ENCODE measurements at regions not wholly inside any gene's neighbourhood (a gene's known extent, or its start where the extent isn't known, plus 50 kb on each side); places are given as distances from the start of the nearest gene placed in this dataset.
"Not testable (repeated sequence)": the region's sequence is repeated elsewhere in the genome, so short reads cannot be mapped to it uniquely, and the experiment has no call there.

DNA sequence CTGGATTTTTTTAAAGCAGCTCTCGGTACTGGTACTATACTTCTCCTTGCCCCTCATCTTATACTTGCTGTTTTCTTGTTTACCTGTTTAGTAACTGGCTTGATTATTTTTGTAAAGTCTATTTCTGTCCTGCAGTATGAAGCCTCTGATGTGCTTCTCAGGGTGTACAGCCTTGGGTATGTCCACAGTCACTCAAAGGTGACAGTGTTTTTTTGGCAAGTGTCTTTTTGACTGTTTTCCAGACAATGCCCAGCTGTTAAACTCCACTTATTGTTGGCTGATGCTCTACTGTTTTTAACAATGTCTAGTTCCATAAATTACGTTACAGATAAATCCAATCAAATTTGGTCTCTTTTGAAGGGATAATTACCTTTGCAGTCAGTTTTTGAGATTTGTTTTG is 475.2 kb downstream of the JRKL start:
- TF ChIP-seq, protein P1, sequence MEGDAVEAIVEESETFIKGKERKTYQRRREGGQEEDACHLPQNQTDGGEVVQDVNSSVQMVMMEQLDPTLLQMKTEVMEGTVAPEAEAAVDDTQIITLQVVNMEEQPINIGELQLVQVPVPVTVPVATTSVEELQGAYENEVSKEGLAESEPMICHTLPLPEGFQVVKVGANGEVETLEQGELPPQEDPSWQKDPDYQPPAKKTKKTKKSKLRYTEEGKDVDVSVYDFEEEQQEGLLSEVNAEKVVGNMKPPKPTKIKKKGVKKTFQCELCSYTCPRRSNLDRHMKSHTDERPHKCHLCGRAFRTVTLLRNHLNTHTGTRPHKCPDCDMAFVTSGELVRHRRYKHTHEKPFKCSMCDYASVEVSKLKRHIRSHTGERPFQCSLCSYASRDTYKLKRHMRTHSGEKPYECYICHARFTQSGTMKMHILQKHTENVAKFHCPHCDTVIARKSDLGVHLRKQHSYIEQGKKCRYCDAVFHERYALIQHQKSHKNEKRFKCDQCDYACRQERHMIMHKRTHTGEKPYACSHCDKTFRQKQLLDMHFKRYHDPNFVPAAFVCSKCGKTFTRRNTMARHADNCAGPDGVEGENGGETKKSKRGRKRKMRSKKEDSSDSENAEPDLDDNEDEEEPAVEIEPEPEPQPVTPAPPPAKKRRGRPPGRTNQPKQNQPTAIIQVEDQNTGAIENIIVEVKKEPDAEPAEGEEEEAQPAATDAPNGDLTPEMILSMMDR (conservative IDR thresholded peaks at IDR 0.05; ENCODE audit: low read depth, low read length), result no peak
- no peak overlapping the region for H3K4me3 ChIP-seq (ENCODE audit: low read depth, low read length)
- no peak for DNase-seq (ENCODE audit: low read depth)

- TF ChIP-seq, protein P1 (conservative IDR thresholded peaks at IDR 0.05; ENCODE audit: low read depth, low read length), result no peak
- H3K4me3 ChIP-seq (ENCODE audit: low read depth, low read length), result no peak overlapping the region
- DNase-seq (ENCODE audit: low read depth), result no peak
Measured at GRCh38 chr11:96869207-96869606, 479.4 kb downstream of the JRKL start.

GRCh38 chr11:96875712-96876111 is 485.9 kb downstream of the JRKL start:
- TF ChIP-seq, protein P1 (conservative IDR thresholded peaks at IDR 0.05; ENCODE audit: low read depth, low read length), result no peak
- DNase-seq (ENCODE audit: low read depth), result no peak
- no peak overlapping the region for H3K4me3 ChIP-seq (ENCODE audit: low read depth, low read length)

GRCh38 chr11:96878299-96879051 is 488.7 kb downstream of the JRKL start:
- no peak overlapping the region for H3K4me3 ChIP-seq (ENCODE audit: low read depth, low read length)
- TF ChIP-seq, protein P1 (conservative IDR thresholded peaks at IDR 0.05; ENCODE audit: low read depth, low read length), result no peak
- DNase-seq (ENCODE audit: low read depth), result no peak

- DNase-seq (ENCODE audit: low read depth); H3K4me3 ChIP-seq (ENCODE audit: low read depth, low read length): not testable (repeated sequence)
Measured at GRCh38 chr11:96882622-96883021, 492.8 kb downstream of the JRKL start.

- TF ChIP-seq, protein P1 (conservative IDR thresholded peaks at IDR 0.05; ENCODE audit: low read depth, low read length), result no peak
- H3K4me3 ChIP-seq (ENCODE audit: low read depth, low read length), result no peak overlapping the region
- DNase-seq (ENCODE audit: low read depth), result no peak
Measured at GRCh38 chr11:96885405-96885804, 495.6 kb downstream of the JRKL start.

DNA sequence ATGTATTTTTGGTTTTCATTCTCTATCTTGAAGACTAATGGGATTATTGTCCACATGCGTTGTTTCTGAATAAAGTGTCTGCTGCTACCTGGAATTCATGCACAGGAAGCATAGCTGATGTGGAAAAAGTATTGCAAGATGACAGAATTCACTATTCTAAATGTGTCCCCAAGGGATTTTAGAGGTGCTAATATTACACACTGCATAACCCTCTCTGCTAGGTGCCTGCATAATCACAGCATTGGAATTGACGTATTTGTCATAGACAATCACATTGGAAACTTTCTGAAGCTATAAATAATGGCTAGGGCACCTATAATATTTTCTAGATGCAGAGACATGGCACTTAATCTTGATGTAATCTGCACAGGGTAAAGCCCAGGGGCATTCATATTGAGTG is 496.1 kb downstream of the JRKL start:
- TF ChIP-seq, protein P1 (conservative IDR thresholded peaks at IDR 0.05; ENCODE audit: low read depth, low read length), result no peak
- H3K4me3 ChIP-seq (ENCODE audit: low read depth, low read length), result no peak overlapping the region
- no peak for DNase-seq (ENCODE audit: low read depth)
